ENCODE measurements at regions not wholly inside any gene's neighbourhood (a gene's known extent, or its start where the extent isn't known, plus 50 kb on each side); places are given as distances from the start of the nearest gene placed in this dataset.

DNA sequence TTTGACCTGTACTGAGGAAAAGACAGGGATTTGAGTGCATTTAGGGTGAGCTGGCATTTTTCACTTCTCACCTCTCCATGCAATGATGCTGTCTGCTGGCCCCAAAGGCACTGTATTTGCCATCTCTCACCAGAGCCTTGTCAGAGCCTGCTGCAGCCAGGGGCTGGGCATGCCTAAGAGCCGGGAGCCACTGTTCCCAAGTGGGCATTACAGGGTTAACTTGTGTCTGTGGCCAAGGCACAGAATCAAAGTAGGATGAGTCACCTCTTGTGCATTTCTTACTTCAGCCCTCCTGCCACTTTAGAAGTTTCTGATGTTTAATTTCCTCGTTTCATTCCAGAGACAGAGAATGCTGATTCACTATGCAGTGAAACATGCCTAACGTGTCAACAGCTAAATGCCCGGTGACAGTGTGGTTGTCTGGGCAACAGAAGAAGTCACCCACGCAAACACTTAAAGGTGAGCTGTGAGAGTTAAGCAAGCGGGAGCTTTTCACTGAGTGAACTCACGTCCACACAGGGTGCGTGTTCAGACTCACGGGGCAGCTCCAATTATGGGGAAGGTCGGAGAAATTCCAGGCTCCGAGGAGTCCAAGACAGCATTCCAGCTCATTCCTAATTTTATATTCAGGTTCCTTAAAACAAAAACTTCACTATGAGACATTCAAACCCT lies 57.1 kb upstream of the IGFBP3 start:
- no peak for TF ChIP-seq EZH2phosphoT487 (IDR thresholded peaks at IDR 0.05; ENCODE audit: unreplicated experiment)
- TF ChIP-seq, protein P1, sequence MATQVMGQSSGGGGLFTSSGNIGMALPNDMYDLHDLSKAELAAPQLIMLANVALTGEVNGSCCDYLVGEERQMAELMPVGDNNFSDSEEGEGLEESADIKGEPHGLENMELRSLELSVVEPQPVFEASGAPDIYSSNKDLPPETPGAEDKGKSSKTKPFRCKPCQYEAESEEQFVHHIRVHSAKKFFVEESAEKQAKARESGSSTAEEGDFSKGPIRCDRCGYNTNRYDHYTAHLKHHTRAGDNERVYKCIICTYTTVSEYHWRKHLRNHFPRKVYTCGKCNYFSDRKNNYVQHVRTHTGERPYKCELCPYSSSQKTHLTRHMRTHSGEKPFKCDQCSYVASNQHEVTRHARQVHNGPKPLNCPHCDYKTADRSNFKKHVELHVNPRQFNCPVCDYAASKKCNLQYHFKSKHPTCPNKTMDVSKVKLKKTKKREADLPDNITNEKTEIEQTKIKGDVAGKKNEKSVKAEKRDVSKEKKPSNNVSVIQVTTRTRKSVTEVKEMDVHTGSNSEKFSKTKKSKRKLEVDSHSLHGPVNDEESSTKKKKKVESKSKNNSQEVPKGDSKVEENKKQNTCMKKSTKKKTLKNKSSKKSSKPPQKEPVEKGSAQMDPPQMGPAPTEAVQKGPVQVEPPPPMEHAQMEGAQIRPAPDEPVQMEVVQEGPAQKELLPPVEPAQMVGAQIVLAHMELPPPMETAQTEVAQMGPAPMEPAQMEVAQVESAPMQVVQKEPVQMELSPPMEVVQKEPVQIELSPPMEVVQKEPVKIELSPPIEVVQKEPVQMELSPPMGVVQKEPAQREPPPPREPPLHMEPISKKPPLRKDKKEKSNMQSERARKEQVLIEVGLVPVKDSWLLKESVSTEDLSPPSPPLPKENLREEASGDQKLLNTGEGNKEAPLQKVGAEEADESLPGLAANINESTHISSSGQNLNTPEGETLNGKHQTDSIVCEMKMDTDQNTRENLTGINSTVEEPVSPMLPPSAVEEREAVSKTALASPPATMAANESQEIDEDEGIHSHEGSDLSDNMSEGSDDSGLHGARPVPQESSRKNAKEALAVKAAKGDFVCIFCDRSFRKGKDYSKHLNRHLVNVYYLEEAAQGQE (IDR thresholded peaks at IDR 0.05; ENCODE audit: unreplicated experiment) = no peak
- TF ChIP-seq, protein P2, sequence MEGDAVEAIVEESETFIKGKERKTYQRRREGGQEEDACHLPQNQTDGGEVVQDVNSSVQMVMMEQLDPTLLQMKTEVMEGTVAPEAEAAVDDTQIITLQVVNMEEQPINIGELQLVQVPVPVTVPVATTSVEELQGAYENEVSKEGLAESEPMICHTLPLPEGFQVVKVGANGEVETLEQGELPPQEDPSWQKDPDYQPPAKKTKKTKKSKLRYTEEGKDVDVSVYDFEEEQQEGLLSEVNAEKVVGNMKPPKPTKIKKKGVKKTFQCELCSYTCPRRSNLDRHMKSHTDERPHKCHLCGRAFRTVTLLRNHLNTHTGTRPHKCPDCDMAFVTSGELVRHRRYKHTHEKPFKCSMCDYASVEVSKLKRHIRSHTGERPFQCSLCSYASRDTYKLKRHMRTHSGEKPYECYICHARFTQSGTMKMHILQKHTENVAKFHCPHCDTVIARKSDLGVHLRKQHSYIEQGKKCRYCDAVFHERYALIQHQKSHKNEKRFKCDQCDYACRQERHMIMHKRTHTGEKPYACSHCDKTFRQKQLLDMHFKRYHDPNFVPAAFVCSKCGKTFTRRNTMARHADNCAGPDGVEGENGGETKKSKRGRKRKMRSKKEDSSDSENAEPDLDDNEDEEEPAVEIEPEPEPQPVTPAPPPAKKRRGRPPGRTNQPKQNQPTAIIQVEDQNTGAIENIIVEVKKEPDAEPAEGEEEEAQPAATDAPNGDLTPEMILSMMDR (conservative IDR thresholded peaks at IDR 0.05; ENCODE audit: low read depth in 2 of 2) = no peak
- no peak for TF ChIP-seq POLR2AphosphoS5 (IDR thresholded peaks at IDR 0.05; ENCODE audit: low read depth)
- TF ChIP-seq, protein P3, sequence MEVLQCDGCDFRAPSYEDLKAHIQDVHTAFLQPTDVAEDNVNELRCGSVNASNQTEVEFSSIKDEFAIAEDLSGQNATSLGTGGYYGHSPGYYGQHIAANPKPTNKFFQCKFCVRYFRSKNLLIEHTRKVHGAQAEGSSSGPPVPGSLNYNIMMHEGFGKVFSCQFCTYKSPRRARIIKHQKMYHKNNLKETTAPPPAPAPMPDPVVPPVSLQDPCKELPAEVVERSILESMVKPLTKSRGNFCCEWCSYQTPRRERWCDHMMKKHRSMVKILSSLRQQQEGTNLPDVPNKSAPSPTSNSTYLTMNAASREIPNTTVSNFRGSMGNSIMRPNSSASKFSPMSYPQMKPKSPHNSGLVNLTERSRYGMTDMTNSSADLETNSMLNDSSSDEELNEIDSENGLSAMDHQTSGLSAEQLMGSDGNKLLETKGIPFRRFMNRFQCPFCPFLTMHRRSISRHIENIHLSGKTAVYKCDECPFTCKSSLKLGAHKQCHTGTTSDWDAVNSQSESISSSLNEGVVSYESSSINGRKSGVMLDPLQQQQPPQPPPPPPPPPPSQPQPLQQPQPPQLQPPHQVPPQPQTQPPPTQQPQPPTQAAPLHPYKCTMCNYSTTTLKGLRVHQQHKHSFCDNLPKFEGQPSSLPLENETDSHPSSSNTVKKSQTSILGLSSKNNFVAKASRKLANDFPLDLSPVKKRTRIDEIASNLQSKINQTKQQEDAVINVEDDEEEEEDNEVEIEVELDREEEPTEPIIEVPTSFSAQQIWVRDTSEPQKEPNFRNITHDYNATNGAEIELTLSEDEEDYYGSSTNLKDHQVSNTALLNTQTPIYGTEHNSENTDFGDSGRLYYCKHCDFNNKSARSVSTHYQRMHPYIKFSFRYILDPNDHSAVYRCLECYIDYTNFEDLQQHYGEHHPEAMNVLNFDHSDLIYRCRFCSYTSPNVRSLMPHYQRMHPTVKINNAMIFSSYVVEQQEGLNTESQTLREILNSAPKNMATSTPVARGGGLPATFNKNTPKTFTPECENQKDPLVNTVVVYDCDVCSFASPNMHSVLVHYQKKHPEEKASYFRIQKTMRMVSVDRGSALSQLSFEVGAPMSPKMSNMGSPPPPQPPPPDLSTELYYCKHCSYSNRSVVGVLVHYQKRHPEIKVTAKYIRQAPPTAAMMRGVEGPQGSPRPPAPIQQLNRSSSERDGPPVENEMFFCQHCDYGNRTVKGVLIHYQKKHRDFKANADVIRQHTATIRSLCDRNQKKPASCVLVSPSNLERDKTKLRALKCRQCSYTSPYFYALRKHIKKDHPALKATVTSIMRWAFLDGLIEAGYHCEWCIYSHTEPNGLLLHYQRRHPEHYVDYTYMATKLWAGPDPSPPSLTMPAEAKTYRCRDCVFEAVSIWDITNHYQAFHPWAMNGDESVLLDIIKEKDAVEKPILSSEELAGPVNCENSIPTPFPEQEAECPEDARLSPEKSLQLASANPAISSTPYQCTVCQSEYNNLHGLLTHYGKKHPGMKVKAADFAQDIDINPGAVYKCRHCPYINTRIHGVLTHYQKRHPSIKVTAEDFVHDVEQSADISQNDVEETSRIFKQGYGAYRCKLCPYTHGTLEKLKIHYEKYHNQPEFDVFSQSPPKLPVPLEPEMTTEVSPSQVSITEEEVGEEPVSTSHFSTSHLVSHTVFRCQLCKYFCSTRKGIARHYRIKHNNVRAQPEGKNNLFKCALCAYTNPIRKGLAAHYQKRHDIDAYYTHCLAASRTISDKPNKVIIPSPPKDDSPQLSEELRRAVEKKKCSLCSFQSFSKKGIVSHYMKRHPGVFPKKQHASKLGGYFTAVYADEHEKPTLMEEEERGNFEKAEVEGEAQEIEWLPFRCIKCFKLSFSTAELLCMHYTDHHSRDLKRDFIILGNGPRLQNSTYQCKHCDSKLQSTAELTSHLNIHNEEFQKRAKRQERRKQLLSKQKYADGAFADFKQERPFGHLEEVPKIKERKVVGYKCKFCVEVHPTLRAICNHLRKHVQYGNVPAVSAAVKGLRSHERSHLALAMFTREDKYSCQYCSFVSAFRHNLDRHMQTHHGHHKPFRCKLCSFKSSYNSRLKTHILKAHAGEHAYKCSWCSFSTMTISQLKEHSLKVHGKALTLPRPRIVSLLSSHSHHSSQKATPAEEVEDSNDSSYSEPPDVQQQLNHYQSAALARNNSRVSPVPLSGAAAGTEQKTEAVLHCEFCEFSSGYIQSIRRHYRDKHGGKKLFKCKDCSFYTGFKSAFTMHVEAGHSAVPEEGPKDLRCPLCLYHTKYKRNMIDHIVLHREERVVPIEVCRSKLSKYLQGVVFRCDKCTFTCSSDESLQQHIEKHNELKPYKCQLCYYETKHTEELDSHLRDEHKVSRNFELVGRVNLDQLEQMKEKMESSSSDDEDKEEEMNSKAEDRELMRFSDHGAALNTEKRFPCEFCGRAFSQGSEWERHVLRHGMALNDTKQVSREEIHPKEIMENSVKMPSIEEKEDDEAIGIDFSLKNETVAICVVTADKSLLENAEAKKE (CRISPR knock-in tag; IDR thresholded peaks at IDR 0.05) = no peak
